Transverse colon (tissue), 4 donors: ENCODE measurements at regions not wholly inside any gene's neighbourhood (a gene's known extent, or its start where the extent isn't known, plus 50 kb on each side); places are given as distances from the start of the nearest gene placed in this dataset.

Experiments used
- DNase-seq: peaks from one replicate; pipeline ENCODE4 v3.0.0-alpha.2; 2019
- H3K27ac ChIP-seq, 4 donors: fragments of 200-600 bp; sonication (generic); 2 replicates each; pipeline ENCODE4 v1.5.1; 2016 to 2018; ENCODE audit warnings: inconsistent platforms in 4 of 4
- H3K27me3 ChIP-seq: fragments of 200-600 bp; sonication (generic); 2 replicates; pipeline ENCODE4 v1.5.1; 2017; ENCODE audit warnings: inconsistent platforms
- H3K36me3 ChIP-seq, 4 donors: fragments of 200-600 bp; sonication (generic); 2 replicates each; pipeline ENCODE4 v1.5.1; 2017 to 2019; ENCODE audit warnings: inconsistent platforms in 4 of 4
- H3K4me1 ChIP-seq, 4 donors: fragments of 200-600 bp; sonication (generic); 2 replicates each; pipeline ENCODE4 v1.5.1; 2017 to 2020; ENCODE audit warnings: inconsistent platforms in 4 of 4
- H3K4me3 ChIP-seq, 4 donors: fragments of 200-600 bp; sonication (generic); 1 replicate in 1 of 4; 2 replicates in 3 of 4; pipeline versions ENCODE4 v1.5.1 to v1.6.1; 2017 to 2019; ENCODE audit warnings: inconsistent platforms in 4 of 4
- H3K9me3 ChIP-seq, 2 donors: fragments of 200-600 bp; sonication (generic); 2 replicates each; pipeline ENCODE4 v1.5.1; 2017 to 2019; ENCODE audit warnings: inconsistent platforms in 2 of 2
- EP300 ChIP-seq: sonication (generic); formaldehyde crosslinking; IDR thresholded peaks from one replicate; pipeline ENCODE4 v1.6.1; 2017; ENCODE audit warnings: antibody characterized with exemption, low read depth
- POLR2A ChIP-seq: fragments of 450-650 bp; IDR thresholded peaks from one replicate; pipeline ENCODE4 v1.6.1; 2016; ENCODE audit warnings: antibody characterized with exemption, mild to moderate bottlenecking, moderate library complexity
- POLR2AphosphoS5 ChIP-seq, 3 donors: sonication (generic); formaldehyde crosslinking; IDR thresholded peaks; one replicate each; pipeline ENCODE4 v1.6.1; 2016; ENCODE audit warnings: antibody characterized with exemption in 3 of 3
- WGBS, 2 donors: methylation state at CpG; one replicate each; pipeline ENCODE4 v1.1.5; 2018; ENCODE audit warnings: low coverage in 1 of 2; 5-methylcytosine and 5-hydroxymethylcytosine counted together
- in situ Hi-C, 4 donors: fragments of 200-750 bp; cut with MboI; loops; one replicate each; pipeline versions ENCODE4 v1.15.0 to v1.15.1; 2017; ENCODE audit warnings: low sequenced_read_pairs in 3 of 4, low pct_ligation_motif_present in 1 of 4, low pct_unique_long_range_greater_than_20kb in 1 of 4
- intact Hi-C: fragments of 100-400 bp; cut with DNase I; formaldehyde crosslinking; loops from one replicate; pipeline ENCODE4 v1.15.1; 2023; ENCODE audit warnings: low total_unique reads
- TF ChIP-seq, protein P1 (sequence below), 5 experiments: fragments of 200-600 bp in 3 of 5; fragments of 450-650 bp in 2 of 5; sonication (generic) in 3 of 5; IDR thresholded peaks; 1 replicate in 2 of 5; 2 replicates in 3 of 5; pipeline ENCODE4 v1.5.1; 2016 to 2017; ENCODE audit warnings: antibody characterized with exemption in 5 of 5, inconsistent platforms in 3 of 5, mild to moderate bottlenecking in 2 of 5, moderate library complexity in 1 of 5

DNA sequence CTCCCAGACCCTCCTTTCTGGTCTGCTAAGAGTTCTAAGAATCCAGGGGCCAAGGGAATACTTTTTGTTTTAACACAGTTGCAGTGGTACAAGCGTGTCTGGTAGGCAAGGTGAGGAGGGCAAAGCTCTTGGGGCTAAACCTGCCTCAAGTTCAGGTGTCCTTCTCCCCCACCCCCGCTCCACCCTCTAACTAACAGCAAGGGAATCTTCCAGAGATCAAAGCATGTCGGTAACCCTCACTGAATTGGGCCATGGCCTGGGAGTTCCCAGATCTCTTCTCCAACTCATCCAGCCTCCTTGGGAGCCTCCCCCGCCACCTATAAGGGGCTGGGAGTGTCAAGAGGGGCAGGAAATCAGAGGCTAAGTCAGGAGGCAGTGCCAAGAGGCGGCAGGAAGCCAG is 55.7 kb upstream of the TAC4 start:
- Histone ChIP-seq H3K4me3 (no peak overlapping the region), H3K27me3 (peaks cover 97% of the 10 kb centered on the region), H3K27ac (no peak overlapping the region), H3K9me3 (no peaks in the 10 kb centered on the region), H3K36me3 (no peaks in the 10 kb centered on the region), H3K4me1 (peaks cover 0 to 3% (median 0%) of the 10 kb centered on the region in 4 donors)
- WGBS, 2 donors = 40% methylated on average over 5 of the region's 5 CpGs; no CpG with 5 or more reads in 1 of the 2 donors
- no peak for DNase-seq
- intact Hi-C loops = no loop called here
- no peak for TF ChIP-seq POLR2A
- no peak for TF ChIP-seq EP300
- TF ChIP-seq, protein P1, sequence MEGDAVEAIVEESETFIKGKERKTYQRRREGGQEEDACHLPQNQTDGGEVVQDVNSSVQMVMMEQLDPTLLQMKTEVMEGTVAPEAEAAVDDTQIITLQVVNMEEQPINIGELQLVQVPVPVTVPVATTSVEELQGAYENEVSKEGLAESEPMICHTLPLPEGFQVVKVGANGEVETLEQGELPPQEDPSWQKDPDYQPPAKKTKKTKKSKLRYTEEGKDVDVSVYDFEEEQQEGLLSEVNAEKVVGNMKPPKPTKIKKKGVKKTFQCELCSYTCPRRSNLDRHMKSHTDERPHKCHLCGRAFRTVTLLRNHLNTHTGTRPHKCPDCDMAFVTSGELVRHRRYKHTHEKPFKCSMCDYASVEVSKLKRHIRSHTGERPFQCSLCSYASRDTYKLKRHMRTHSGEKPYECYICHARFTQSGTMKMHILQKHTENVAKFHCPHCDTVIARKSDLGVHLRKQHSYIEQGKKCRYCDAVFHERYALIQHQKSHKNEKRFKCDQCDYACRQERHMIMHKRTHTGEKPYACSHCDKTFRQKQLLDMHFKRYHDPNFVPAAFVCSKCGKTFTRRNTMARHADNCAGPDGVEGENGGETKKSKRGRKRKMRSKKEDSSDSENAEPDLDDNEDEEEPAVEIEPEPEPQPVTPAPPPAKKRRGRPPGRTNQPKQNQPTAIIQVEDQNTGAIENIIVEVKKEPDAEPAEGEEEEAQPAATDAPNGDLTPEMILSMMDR (IDR thresholded peaks at IDR 0.05) = no peak
- TF ChIP-seq POLR2AphosphoS5 (IDR thresholded peaks at IDR 0.05) = no peak
- in situ Hi-C loops = no loop called here

DNA sequence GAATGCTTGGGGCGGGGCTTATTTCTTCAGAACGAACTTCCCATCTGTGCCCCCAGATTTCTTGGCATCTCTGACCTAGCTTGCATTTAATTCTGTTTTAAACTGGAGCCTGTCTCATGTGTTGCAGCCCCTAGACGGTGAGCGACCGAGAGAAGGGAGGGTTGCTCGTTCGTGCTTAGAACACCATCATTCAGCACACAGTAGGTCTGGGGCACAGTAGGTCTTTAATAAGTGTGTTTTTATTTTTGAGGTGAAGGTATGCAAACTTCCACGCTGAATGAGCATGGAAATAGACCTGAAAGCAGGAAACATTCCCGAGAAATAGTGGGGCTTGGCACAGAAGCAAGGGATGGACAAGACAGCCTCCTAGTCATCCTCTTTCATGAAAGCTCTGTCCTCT is 57.0 kb upstream of the TAC4 start:
- Histone ChIP-seq H3K27me3 (peaks cover 97% of the 10 kb centered on the region), H3K4me3 (no peak overlapping the region), H3K9me3 (no peaks in the 10 kb centered on the region), H3K36me3 (no peaks in the 10 kb centered on the region), H3K4me1 (peaks cover 0 to 3% (median 0%) of the 10 kb centered on the region in 4 donors), H3K27ac (no peak overlapping the region)
- no peak for DNase-seq
- in situ Hi-C loops (no loop called here), intact Hi-C loops (no loop called here)
- 68 to 76% methylated on average over 8 to 9 of the region's 9 CpGs for WGBS, 2 donors
- TF ChIP-seq EP300 (no peak), POLR2A (no peak), POLR2AphosphoS5 (IDR thresholded peaks at IDR 0.05) (no peak)
- TF ChIP-seq, protein P1 (IDR thresholded peaks at IDR 0.05) = no peak

DNA sequence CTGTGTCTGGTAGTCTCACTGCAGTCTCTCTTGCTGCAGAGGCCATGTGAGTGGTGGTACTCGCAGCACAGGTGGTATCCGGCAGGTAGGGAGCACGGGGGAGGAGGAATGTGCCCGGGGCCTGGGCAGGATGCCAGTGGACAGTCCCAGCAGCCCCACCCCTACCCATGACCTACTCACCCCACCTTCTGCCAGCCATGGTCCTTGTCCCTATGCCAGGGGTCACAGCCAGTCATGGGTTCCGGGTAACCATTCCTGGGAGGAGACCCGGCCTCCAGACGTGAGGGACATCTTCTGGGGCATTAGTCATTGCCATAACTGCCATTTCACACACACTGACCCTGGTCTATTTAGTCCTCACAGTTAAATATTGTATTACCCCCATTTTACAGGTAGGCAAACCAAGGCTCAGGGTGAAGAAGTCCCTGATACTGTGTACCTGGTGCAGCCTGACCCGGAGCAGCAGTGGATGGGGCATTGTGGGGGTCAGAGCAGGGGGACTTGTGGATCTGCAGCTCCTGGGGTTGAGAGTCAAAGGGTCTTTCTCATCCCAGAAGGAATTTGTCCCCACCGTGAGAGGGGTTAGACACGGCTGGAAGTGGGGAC is 58.8 kb upstream of the TAC4 start:
- Histone ChIP-seq H3K4me1 (peaks cover 0 to 8% (median 2%) of the 10 kb centered on the region in 4 donors), H3K27ac (no peak overlapping the region), H3K4me3 (no peak overlapping the region), H3K36me3 (no peaks in the 10 kb centered on the region), H3K9me3 (no peaks in the 10 kb centered on the region), H3K27me3 (peaks cover 97% of the 10 kb centered on the region)
- intact Hi-C loops (no loop called here), in situ Hi-C loops (no loop called here)
- WGBS, 2 donors = 35 to 49% methylated on average over 2 to 10 of the region's 10 CpGs
- no peak for DNase-seq
- TF ChIP-seq, protein P1 (IDR thresholded peaks at IDR 0.05) = no peak
- no peak for TF ChIP-seq POLR2A
- TF ChIP-seq EP300 = no peak
- TF ChIP-seq POLR2AphosphoS5 (IDR thresholded peaks at IDR 0.05) = no peak

DNA sequence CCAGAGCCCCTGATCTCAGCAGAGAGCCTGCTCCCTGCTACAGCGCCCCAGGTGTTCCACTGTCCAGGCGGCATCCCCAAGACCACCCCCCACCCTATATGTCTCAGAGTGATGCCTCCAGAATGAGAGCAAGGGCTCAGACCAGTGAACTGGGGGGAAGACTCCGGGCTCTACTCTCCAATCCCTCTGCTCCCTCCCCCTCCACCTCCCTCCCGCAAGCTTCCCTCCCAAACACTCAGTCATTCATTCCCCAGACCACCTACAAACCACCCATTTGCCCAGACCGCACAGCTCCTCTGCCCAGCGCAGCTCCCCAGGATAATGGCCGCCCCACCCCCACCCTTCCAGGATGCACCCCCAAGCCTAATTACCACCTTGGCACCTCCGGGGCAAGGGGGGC is 59.4 kb upstream of the TAC4 start:
- Histone ChIP-seq H3K27me3 (peaks cover 97% of the 10 kb centered on the region), H3K4me3 (no peak overlapping the region), H3K27ac (no peak overlapping the region), H3K36me3 (no peaks in the 10 kb centered on the region), H3K4me1 (peaks cover 0 to 5% (median 2%) of the 10 kb centered on the region in 4 donors), H3K9me3 (no peaks in the 10 kb centered on the region)
- TF ChIP-seq EP300 (no peak), POLR2A (no peak), POLR2AphosphoS5 (IDR thresholded peaks at IDR 0.05) (no peak)
- TF ChIP-seq, protein P1 (IDR thresholded peaks at IDR 0.05) = no peak
- 49% methylated on average over 6 of the region's 8 CpGs; no CpG with 5 or more reads in 1 of the 2 donors for WGBS, 2 donors
- intact Hi-C loops = no loop called here
- in situ Hi-C loops = no loop called here
- no peak for DNase-seq
